OCI-LY1 (cell line): ENCODE measurements at regions not wholly inside any gene's neighbourhood (a gene's known extent, or its start where the extent isn't known, plus 50 kb on each side); places are given as distances from the start of the nearest gene placed in this dataset.

Source experiments
- H2AFZ ChIP-seq: fragments of 200-600 bp; sonication (generic), shearing (Covaris generic); 2 replicates; pipeline ENCODE4 v1.6.0; 2014; ENCODE audit warnings: antibody characterized with exemption, mild to moderate bottlenecking, low read length
- H3F3A ChIP-seq: fragments of 200-600 bp; sonication (generic), shearing (Covaris generic); 2 replicates; pipeline ENCODE4 v1.6.0; 2014; ENCODE audit warnings: mild to moderate bottlenecking, antibody characterized with exemption, low read length, moderate library complexity; ENCODE audit not compliant: insufficient read depth
- H3K27ac ChIP-seq: fragments of 200-600 bp; sonication (generic); 2 replicates; pipeline ENCODE4 v1.5.1; 2014; ENCODE audit warnings: low read length, mixed run types, mild to moderate bottlenecking, low read depth; ENCODE audit not compliant: poor library complexity, severe bottlenecking
- H3K27me3 ChIP-seq: fragments of 200-600 bp; sonication (generic); 2 replicates; pipeline ENCODE4 v1.6.0; 2014; ENCODE audit warnings: antibody characterized with exemption, mild to moderate bottlenecking, low read length, moderate library complexity; ENCODE audit not compliant: insufficient read depth
- H3K36me3 ChIP-seq: fragments of 200-600 bp; sonication (generic); 2 replicates; pipeline ENCODE4 v1.6.1; 2014; ENCODE audit warnings: mild to moderate bottlenecking, antibody characterized with exemption, low read length, moderate library complexity, mixed read lengths; ENCODE audit not compliant: insufficient read depth
- H3K4me1 ChIP-seq: fragments of 200-600 bp; sonication (generic); 2 replicates; pipeline ENCODE4 v1.5.1; 2014; ENCODE audit warnings: mild to moderate bottlenecking, low read length, moderate library complexity; ENCODE audit not compliant: insufficient read depth, severe bottlenecking
- H3K4me2 ChIP-seq: fragments of 200-600 bp; sonication (generic), shearing (Covaris generic); 2 replicates; pipeline ENCODE4 v1.6.1; 2014; ENCODE audit warnings: low read length
- H3K4me3 ChIP-seq: fragments of 200-600 bp; sonication (generic); 2 replicates; pipeline ENCODE4 v1.5.1; 2014; ENCODE audit warnings: low read length, low read depth, mild to moderate bottlenecking, mixed read lengths; ENCODE audit not compliant: poor library complexity, severe bottlenecking
- H3K79me2 ChIP-seq: fragments of 200-600 bp; shearing (Covaris generic); 2 replicates; pipeline ENCODE4 v1.6.1; 2016; ENCODE audit warnings: mixed run types, low read length, mixed read lengths; ENCODE audit not compliant: insufficient read depth
- H3K9ac ChIP-seq: fragments of 200-600 bp; sonication (generic), shearing (Covaris generic); 2 replicates; pipeline ENCODE4 v1.6.1; 2014; ENCODE audit warnings: mild to moderate bottlenecking, low read length, mixed read lengths
- H3K9me2 ChIP-seq: fragments of 200-600 bp; sonication (generic), shearing (Covaris generic); 2 replicates; pipeline ENCODE4 v1.6.1; 2014; ENCODE audit warnings: low read depth, mild to moderate bottlenecking, low read length, mixed read lengths
- H3K9me3 ChIP-seq: fragments of 200-600 bp; shearing (Covaris generic); 2 replicates; pipeline ENCODE4 v1.6.1; 2014; ENCODE audit warnings: low read length, mixed read lengths
- H4K20me1 ChIP-seq: fragments of 200-600 bp; sonication (generic), shearing (Covaris generic); 2 replicates; pipeline ENCODE4 v1.6.0; 2016; ENCODE audit warnings: mild to moderate bottlenecking, low read length; ENCODE audit not compliant: insufficient read depth
- EZH2 ChIP-seq: fragments of 200-600 bp; sonication (generic), shearing (Covaris generic); IDR thresholded peaks from 2 replicates; pipeline ENCODE4 v1.8.0; 2017; ENCODE audit warnings: borderline replicate concordance, mixed run types, mild to moderate bottlenecking, antibody characterized with exemption, low read length, moderate library complexity, mixed read lengths
- TF ChIP-seq, protein P1 (sequence below): fragments of 200-600 bp; sonication (generic), shearing (Covaris generic); IDR thresholded peaks from 2 replicates; pipeline ENCODE4 v1.5.1; 2017; ENCODE audit warnings: mild to moderate bottlenecking, antibody characterized with exemption, low read length, moderate library complexity, mixed read lengths

DNA sequence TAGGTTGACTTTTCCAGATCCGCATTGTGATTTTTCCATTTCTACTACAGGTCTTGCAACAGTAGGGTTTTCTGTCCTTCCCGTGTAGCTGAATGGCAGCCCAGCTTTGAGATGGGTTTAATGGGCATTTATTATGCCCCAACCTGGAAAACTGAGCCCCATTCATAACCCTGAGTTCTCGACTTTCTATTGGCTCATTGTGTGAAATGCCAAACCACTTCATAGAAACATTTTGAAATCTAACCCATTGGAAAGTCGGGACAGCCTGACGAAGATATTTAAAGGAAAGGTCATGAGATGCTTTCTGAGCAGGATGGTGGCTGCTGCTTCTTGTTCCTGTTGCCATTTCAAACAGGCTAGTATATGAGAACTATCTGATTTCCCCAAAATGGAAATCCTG is 203.5 kb downstream of the ZFP36L2 start:
- Histone ChIP-seq H3K4me2 (no peak overlapping the region), H3K27ac (no peak overlapping the region), H4K20me1 (no peaks in the 10 kb centered on the region), H3K9me2 (no peaks in the 10 kb centered on the region), H3K9me3 (0 out of 2 replicates have a peak, but pooled peaks cover 2% of the 10 kb centered on the region), H3K79me2 (no peaks in the 10 kb centered on the region), H2AFZ (no peak overlapping the region), H3F3A (no peaks in the 10 kb centered on the region), H3K4me3 (no peak overlapping the region), H3K4me1 (no peaks in the 10 kb centered on the region), H3K9ac (no peak overlapping the region), H3K36me3 (no peaks in the 10 kb centered on the region; the same call in 1 of the 2 replicates), H3K27me3 (peaks cover 9% of the 10 kb centered on the region; the same call in 1 of the 2 replicates)
- no peak for TF ChIP-seq EZH2
- TF ChIP-seq, protein P1, sequence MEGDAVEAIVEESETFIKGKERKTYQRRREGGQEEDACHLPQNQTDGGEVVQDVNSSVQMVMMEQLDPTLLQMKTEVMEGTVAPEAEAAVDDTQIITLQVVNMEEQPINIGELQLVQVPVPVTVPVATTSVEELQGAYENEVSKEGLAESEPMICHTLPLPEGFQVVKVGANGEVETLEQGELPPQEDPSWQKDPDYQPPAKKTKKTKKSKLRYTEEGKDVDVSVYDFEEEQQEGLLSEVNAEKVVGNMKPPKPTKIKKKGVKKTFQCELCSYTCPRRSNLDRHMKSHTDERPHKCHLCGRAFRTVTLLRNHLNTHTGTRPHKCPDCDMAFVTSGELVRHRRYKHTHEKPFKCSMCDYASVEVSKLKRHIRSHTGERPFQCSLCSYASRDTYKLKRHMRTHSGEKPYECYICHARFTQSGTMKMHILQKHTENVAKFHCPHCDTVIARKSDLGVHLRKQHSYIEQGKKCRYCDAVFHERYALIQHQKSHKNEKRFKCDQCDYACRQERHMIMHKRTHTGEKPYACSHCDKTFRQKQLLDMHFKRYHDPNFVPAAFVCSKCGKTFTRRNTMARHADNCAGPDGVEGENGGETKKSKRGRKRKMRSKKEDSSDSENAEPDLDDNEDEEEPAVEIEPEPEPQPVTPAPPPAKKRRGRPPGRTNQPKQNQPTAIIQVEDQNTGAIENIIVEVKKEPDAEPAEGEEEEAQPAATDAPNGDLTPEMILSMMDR = no peak

DNA sequence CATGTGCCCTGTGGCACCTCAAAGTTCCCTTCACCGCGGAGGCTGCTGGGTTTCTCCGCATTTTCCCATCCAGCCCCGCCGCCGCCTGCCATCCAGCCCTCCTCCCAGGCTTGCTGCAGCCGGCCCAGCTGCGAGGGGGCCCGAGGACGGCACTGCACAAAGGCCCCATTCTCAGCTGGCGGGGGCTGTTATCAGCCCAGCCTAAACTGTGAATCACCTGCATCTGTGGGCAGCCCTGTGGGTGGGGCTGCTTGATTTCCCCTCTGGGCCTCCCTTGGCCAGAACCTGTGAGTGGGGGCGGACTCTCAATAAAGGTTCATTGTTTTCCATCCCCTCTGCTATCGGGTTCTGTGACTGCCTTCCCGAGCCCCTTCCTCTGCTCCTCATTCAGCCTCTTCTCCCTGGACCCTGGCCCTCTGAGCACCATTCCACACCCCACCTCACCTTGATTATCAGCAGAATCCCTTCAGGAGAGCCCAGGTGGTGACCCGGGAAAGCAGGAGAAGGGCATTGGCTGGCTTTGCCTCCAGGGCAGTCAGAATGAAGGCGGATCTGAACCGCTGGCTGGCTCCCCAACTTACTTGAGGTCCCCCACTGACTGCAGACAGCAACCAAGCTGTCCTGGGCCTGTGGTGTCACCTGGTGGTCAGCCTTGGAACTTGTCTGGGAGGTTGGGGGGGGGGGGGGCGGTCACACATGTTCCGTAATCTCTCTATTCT is 204.5 kb downstream of the ZFP36L2 start:
- Histone ChIP-seq H3K4me1 (no peaks in the 10 kb centered on the region), H2AFZ (no peak overlapping the region)

DNA sequence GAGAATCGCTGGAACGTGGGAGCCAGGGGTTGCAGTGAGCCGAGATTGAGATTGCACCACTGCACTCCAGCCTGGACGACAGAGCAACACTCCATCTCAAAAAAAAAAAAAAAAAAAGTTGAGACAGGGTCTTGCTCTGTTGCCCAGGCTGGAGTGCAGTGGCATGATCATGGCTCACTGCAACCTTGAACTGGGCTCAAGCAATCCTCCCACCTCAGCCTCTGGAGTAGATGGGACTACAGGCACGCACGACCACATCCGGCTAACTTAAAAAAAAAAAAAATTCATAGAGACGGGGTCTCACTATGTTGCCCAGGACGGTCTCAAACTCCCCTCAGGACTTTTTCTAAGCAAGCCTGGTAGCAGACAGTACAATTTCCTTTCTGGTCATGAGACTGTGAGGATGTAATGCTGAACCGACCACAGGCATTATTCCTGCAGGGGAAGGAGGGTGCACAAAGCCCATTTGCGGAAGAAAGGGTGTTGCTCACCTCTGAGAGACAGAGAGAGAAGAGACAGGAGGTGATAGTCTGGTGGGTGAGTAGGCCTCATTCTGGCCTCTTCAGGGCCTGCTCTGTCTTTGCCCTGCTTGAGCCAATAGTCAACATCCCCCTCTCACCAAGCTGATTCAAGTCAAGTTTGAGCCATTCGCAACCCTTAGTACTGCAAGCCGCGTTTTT is 205.3 kb downstream of the ZFP36L2 start:
- H3K9ac ChIP-seq = no peak overlapping the region
- 0 out of 2 replicates have a peak, but pooled peaks cover 2% of the 10 kb centered on the region for H3K9me3 ChIP-seq
- H3K4me2 ChIP-seq = no peak overlapping the region
- H3K79me2 ChIP-seq = no peaks in the 10 kb centered on the region
- H3K4me3 ChIP-seq = no peak overlapping the region
- no peak overlapping the region for H3K27ac ChIP-seq
- H3K4me1 ChIP-seq = no peaks in the 10 kb centered on the region
- no peaks in the 10 kb centered on the region; the same call in 1 of the 2 replicates for H3K36me3 ChIP-seq
- H3K27me3 ChIP-seq = peaks cover 9% of the 10 kb centered on the region; the same call in 1 of the 2 replicates
- no peaks in the 10 kb centered on the region for H4K20me1 ChIP-seq
- no peaks in the 10 kb centered on the region for H3K9me2 ChIP-seq
- no peaks in the 10 kb centered on the region for H3F3A ChIP-seq
- no peak overlapping the region for H2AFZ ChIP-seq
- TF ChIP-seq, protein P1 = no peak
- no peak for TF ChIP-seq EZH2

More for the DNA sequence above, 204.5 kb downstream of the ZFP36L2 start:
- Histone ChIP-seq H3K27me3 (peaks cover 9% of the 10 kb centered on the region; the same call in 1 of the 2 replicates), H3K9me3 (0 out of 2 replicates have a peak, but pooled peaks cover 2% of the 10 kb centered on the region), H3K9ac (no peak overlapping the region), H3K9me2 (no peaks in the 10 kb centered on the region), H3K79me2 (no peaks in the 10 kb centered on the region), H3K4me3 (no peak overlapping the region), H3K36me3 (no peaks in the 10 kb centered on the region; the same call in 1 of the 2 replicates), H3F3A (no peaks in the 10 kb centered on the region), H3K27ac (no peak overlapping the region), H4K20me1 (no peaks in the 10 kb centered on the region), H3K4me2 (no peak overlapping the region)
- TF ChIP-seq EZH2 = no peak
- TF ChIP-seq, protein P1 = 0 out of 2 replicates have a peak, but pooled peaks have one; percentile 14
